ENCODE measurements at regions not wholly inside any gene's neighbourhood (a gene's known extent, or its start where the extent isn't known, plus 50 kb on each side); places are given as distances from the start of the nearest gene placed in this dataset.

DNA sequence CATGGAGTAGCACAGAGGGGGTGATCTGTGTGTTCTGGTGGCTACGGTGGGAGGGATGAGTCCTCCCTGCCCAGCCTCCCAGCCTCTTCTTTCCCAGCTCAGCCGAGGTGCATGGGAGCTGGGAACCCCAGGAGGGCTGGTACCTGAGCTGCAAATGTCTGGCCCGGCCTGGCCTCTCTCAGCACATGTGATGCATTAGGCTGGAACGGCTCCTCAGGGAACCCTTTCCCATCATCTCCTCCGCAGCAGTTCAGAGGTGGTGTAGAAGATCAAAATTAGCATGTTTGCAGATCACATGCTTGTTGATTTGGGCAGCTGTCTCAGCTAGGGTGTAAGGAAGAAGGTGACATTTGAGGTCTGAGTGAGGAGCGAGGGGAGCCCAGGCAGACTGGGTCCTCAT is 126.6 kb downstream of the EMX2 start:
- no peak for TF ChIP-seq EZH2 (IDR thresholded peaks at IDR 0.05; ENCODE audit: borderline replicate concordance, low read length)
- TF ChIP-seq, protein P1, sequence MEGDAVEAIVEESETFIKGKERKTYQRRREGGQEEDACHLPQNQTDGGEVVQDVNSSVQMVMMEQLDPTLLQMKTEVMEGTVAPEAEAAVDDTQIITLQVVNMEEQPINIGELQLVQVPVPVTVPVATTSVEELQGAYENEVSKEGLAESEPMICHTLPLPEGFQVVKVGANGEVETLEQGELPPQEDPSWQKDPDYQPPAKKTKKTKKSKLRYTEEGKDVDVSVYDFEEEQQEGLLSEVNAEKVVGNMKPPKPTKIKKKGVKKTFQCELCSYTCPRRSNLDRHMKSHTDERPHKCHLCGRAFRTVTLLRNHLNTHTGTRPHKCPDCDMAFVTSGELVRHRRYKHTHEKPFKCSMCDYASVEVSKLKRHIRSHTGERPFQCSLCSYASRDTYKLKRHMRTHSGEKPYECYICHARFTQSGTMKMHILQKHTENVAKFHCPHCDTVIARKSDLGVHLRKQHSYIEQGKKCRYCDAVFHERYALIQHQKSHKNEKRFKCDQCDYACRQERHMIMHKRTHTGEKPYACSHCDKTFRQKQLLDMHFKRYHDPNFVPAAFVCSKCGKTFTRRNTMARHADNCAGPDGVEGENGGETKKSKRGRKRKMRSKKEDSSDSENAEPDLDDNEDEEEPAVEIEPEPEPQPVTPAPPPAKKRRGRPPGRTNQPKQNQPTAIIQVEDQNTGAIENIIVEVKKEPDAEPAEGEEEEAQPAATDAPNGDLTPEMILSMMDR (IDR thresholded peaks at IDR 0.05; ENCODE audit: low read length), result no peak
- Histone ChIP-seq H3K27me3 (ENCODE audit: insufficient read depth, low read length) (no peaks in the 10 kb centered on the region), H3F3A (ENCODE audit: insufficient read depth, low read length) (no peaks in the 10 kb centered on the region), H3K27ac (ENCODE audit: low read depth, low read length, poor library complexity, severe bottlenecking) (no peak overlapping the region), H3K9me2 (ENCODE audit: low read depth, low read length) (no peaks in the 10 kb centered on the region), H3K36me3 (ENCODE audit: insufficient read depth, low read length) (no peaks in the 10 kb centered on the region), H3K9ac (ENCODE audit: low read length) (no peak overlapping the region), H3K4me2 (ENCODE audit: low read length) (no peak overlapping the region), H3K4me3 (ENCODE audit: low read depth, low read length, poor library complexity, severe bottlenecking) (no peak overlapping the region), H4K20me1 (ENCODE audit: insufficient read depth, low read length) (no peaks in the 10 kb centered on the region), H2AFZ (ENCODE audit: low read length) (no peak overlapping the region), H3K9me3 (ENCODE audit: low read length) (no peaks in the 10 kb centered on the region), H3K79me2 (ENCODE audit: insufficient read depth, low read length) (no peaks in the 10 kb centered on the region), H3K4me1 (ENCODE audit: insufficient read depth, low read length, severe bottlenecking) (no peaks in the 10 kb centered on the region)

DNA sequence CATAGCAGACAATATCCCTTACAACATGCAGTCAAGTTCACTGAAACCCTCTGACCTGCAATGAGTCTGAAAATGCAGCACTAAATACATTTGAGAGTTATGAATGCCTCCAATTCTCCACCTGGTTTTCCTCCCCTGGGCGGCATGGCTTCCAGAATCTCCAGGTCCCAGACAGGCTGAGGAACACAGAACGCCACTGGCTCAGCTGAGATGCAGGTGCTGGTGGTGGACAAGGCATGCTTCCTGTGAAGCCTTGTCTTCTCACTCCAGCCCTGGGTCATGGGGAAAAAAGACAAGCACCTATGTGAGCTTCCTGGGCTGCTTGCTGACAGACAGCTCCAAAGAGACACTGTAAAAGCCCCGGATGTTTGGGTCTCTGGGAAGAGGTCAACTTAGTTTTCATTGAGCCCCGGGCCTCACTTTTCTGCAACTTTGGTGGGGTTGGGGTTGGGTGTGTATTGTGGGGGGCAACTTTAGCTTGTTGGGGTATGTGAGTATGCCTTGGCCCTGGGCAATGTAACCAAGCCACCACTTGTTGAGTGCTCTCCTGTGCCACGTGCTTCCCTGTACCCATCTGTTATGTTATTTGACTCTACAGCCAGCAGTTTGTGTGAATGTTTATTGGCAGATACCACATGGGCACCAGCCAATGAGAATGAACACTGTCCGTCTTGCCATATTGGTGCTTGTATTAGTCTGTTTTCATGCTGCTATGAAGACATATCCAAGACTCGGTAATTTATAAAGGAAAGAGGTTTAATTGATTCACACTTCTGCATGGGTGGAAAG is 127.8 kb downstream of the EMX2 start:
- Histone ChIP-seq H3K9me2 (ENCODE audit: low read depth, low read length) (no peaks in the 10 kb centered on the region), H3K36me3 (ENCODE audit: insufficient read depth, low read length) (no peaks in the 10 kb centered on the region), H4K20me1 (ENCODE audit: insufficient read depth, low read length) (no peaks in the 10 kb centered on the region), H3K27ac (ENCODE audit: low read depth, low read length, poor library complexity, severe bottlenecking) (no peak overlapping the region), H3K4me3 (ENCODE audit: low read depth, low read length, poor library complexity, severe bottlenecking) (no peak overlapping the region), H3F3A (ENCODE audit: insufficient read depth, low read length) (no peaks in the 10 kb centered on the region), H3K9ac (ENCODE audit: low read length) (no peak overlapping the region), H3K27me3 (ENCODE audit: insufficient read depth, low read length) (no peaks in the 10 kb centered on the region), H3K4me1 (ENCODE audit: insufficient read depth, low read length, severe bottlenecking) (no peaks in the 10 kb centered on the region), H3K9me3 (ENCODE audit: low read length) (no peaks in the 10 kb centered on the region), H2AFZ (ENCODE audit: low read length) (no peak overlapping the region), H3K4me2 (ENCODE audit: low read length) (no peak overlapping the region), H3K79me2 (ENCODE audit: insufficient read depth, low read length) (no peaks in the 10 kb centered on the region)
- TF ChIP-seq, protein P1 (IDR thresholded peaks at IDR 0.05; ENCODE audit: low read length), result no peak
- no peak for TF ChIP-seq EZH2 (IDR thresholded peaks at IDR 0.05; ENCODE audit: borderline replicate concordance, low read length)

DNA sequence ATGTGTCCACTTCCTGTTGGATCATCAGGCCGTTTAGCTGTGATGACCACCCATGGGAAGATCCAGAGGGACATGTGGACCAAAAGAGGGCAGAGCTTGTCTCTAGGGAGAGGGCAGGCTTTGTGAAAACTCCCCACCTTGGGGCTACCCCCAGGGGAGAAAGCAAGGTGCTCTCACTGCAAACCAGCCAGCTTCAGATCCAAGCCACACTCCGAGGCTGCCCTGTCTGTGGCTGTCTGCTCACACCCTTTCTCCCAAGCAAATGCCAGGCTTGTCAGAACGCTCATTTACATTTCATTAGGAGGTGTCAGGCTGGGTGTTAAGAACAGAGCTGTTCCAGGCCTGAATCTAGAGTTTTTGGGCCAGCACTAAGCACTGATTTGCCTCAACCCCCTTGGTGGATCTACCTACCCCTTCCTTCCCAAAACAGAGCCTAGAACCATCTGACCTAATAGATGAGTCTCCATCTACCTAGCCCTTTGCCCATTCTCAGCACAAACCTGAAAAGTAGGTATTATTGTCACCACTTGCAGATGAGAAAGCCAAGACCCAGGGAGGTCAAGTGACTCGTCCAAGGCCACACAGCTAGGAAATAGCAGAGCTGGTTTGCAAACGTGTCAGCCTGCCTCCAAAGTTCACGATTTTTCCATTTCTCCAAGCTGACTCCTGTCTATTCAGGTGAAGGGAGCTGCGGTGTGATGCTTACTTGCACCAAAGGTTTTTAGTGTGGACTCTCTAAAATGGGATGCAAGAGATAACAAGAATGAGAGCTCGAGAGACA is 130.9 kb downstream of the EMX2 start:
- no peaks in the 10 kb centered on the region for H3K36me3 ChIP-seq (ENCODE audit: insufficient read depth, low read length)
- H4K20me1 ChIP-seq (ENCODE audit: insufficient read depth, low read length), result no peaks in the 10 kb centered on the region
- H3K9me2 ChIP-seq (ENCODE audit: low read depth, low read length), result no peaks in the 10 kb centered on the region
- H3K79me2 ChIP-seq (ENCODE audit: insufficient read depth, low read length), result no peaks in the 10 kb centered on the region
- TF ChIP-seq, protein P1 (IDR thresholded peaks at IDR 0.05; ENCODE audit: low read length), result no peak
- no peak for TF ChIP-seq EZH2 (IDR thresholded peaks at IDR 0.05; ENCODE audit: borderline replicate concordance, low read length)
- H3K4me1 ChIP-seq (ENCODE audit: insufficient read depth, low read length, severe bottlenecking), result no peaks in the 10 kb centered on the region
- H3K4me3 ChIP-seq (ENCODE audit: low read depth, low read length, poor library complexity, severe bottlenecking), result no peak overlapping the region
- no peak overlapping the region for H3K27ac ChIP-seq (ENCODE audit: low read depth, low read length, poor library complexity, severe bottlenecking)
- no peak overlapping the region for H3K4me2 ChIP-seq (ENCODE audit: low read length)
- H3K9me3 ChIP-seq (ENCODE audit: low read length), result no peaks in the 10 kb centered on the region
- H3K9ac ChIP-seq (ENCODE audit: low read length), result no peak overlapping the region
- no peak overlapping the region for H2AFZ ChIP-seq (ENCODE audit: low read length)
- H3F3A ChIP-seq (ENCODE audit: insufficient read depth, low read length), result no peaks in the 10 kb centered on the region
- no peaks in the 10 kb centered on the region for H3K27me3 ChIP-seq (ENCODE audit: insufficient read depth, low read length)

Measured in OCI-LY1 (cell line).